ENCODE measurements at regions not wholly inside any gene's neighbourhood (a gene's known extent, or its start where the extent isn't known, plus 50 kb on each side); places are given as distances from the start of the nearest gene placed in this dataset.

DNA sequence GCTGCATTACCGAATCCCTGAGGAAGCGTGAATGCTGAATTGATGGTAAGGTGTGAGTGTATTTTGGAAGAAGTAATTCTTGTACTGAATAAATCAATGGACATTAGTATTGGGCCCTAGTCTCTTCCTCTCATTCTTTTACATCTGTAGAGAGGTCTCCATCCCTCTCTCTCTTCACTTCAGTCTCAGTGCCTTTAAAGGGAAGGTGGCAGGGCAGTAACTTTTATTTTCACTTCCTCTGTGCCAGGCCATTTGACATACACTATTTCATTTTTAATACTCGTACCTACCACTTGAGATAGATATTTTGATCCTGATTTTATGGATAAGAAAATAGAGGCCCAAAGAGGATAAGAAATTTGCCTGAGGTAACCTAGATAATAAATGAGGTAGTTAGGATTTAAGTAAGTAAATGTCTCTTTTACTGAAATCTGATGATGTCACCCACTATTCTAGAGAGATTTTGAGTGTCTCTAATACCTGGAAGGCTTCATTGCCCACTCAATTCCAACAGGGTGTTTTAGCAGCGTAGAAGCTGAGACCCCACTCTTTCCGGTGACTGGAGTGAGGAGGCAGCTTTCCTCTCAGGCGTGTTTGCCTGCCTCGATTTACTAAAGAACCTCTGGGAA lies 177.9 kb upstream of the PRICKLE1 start:
- TF ChIP-seq EZH2 (IDR thresholded peaks at IDR 0.05) = no peak
- no peak for TF ChIP-seq POLR2AphosphoS5 (IDR thresholded peaks at IDR 0.05; ENCODE audit: borderline replicate concordance, low read depth, low read length)

Measured in SK-N-MC (cell line).